ENCODE measurements at regions not wholly inside any gene's neighbourhood (a gene's known extent, or its start where the extent isn't known, plus 50 kb on each side); places are given as distances from the start of the nearest gene placed in this dataset.

- no peak for DNase-seq (ENCODE audit: low spot score)
These were observed 49.8 kb upstream of the ADORA2B start for GRCh38 chr17:15894913-15895658.
